Trophoblast cell (in vitro differentiated cells and primary cell): ENCODE measurements at regions not wholly inside any gene's neighbourhood (a gene's known extent, or its start where the extent isn't known, plus 50 kb on each side); places are given as distances from the start of the nearest gene placed in this dataset.

ENCODE experiments used
- DNase-seq, 2 donors: peaks; one replicate each; pipeline ENCODE4 v3.0.0-alpha.2; 2016
- H2AFZ ChIP-seq: 2 replicates; pipeline ENCODE4 v1.6.1; 2013; ENCODE audit warnings: low read length, moderate library complexity, mild to moderate bottlenecking; ENCODE audit not compliant: insufficient read depth, poor library complexity
- H2AK5ac ChIP-seq: 2 replicates; pipeline ENCODE4 v1.6.1; 2013; ENCODE audit warnings: mild to moderate bottlenecking, low read length
- H2BK120ac ChIP-seq: 2 replicates; pipeline ENCODE4 v1.6.1; 2013; ENCODE audit warnings: low read length, mild to moderate bottlenecking, moderate library complexity; ENCODE audit not compliant: insufficient read depth, poor library complexity
- H2BK12ac ChIP-seq: 2 replicates; pipeline ENCODE4 v1.6.1; 2013; ENCODE audit warnings: mild to moderate bottlenecking, low read length, moderate library complexity
- H2BK5ac ChIP-seq: 2 replicates; pipeline ENCODE4 v1.6.1; 2013; ENCODE audit warnings: low read length, low read depth, moderate library complexity, mild to moderate bottlenecking; ENCODE audit not compliant: poor library complexity
- H3K14ac ChIP-seq: 2 replicates; pipeline ENCODE4 v1.6.1; 2013; ENCODE audit warnings: mild to moderate bottlenecking, low read length
- H3K18ac ChIP-seq: 2 replicates; pipeline ENCODE4 v1.6.1; 2013; ENCODE audit warnings: mild to moderate bottlenecking, low read length
- H3K23ac ChIP-seq: 2 replicates; pipeline ENCODE4 v1.6.1; 2013; ENCODE audit warnings: low read length
- H3K27ac ChIP-seq: 2 replicates; pipeline ENCODE4 v1.5.1; 2013; ENCODE audit warnings: low read depth, mild to moderate bottlenecking, inconsistent platforms, low read length, moderate library complexity
- H3K27me3 ChIP-seq: 2 replicates; pipeline ENCODE4 v1.6.1; 2013; ENCODE audit warnings: inconsistent platforms, mild to moderate bottlenecking, low read length, moderate library complexity; ENCODE audit not compliant: insufficient read depth
- H3K36me3 ChIP-seq, 2 experiments: 1 replicate in 1 of 2; 2 replicates in 1 of 2; pipeline ENCODE4 v1.6.1; 2013; ENCODE audit warnings: low read length in 2 of 2, mild to moderate bottlenecking in 2 of 2, moderate library complexity in 1 of 2; ENCODE audit not compliant: insufficient read depth in 2 of 2, control insufficient read depth in 1 of 2
- H3K4ac ChIP-seq: 2 replicates; pipeline ENCODE4 v1.6.1; 2013; ENCODE audit warnings: low read depth, mild to moderate bottlenecking, low read length, moderate library complexity
- H3K4me1 ChIP-seq, 2 experiments: 1 replicate in 1 of 2; 2 replicates in 1 of 2; pipeline ENCODE4 v1.6.1; 2013; ENCODE audit warnings: low read length in 2 of 2, mild to moderate bottlenecking in 2 of 2, moderate library complexity in 1 of 2; ENCODE audit not compliant: insufficient read depth in 2 of 2, control insufficient read depth in 1 of 2
- H3K4me2 ChIP-seq: 2 replicates; pipeline ENCODE4 v1.6.1; 2013; ENCODE audit warnings: inconsistent platforms, mild to moderate bottlenecking, low read length, moderate library complexity
- H3K4me3 ChIP-seq: 2 replicates; pipeline ENCODE4 v1.5.1; 2013; ENCODE audit warnings: mild to moderate bottlenecking, low read depth, low read length, inconsistent platforms
- H3K79me1 ChIP-seq: one replicate; pipeline ENCODE4 v1.6.1; 2013; ENCODE audit warnings: low read length
- H3K79me2 ChIP-seq: 2 replicates; pipeline ENCODE4 v1.6.1; 2013; ENCODE audit warnings: low read length, mild to moderate bottlenecking; ENCODE audit not compliant: control insufficient read depth, insufficient read depth, poor library complexity
- H3K9ac ChIP-seq: 2 replicates; pipeline ENCODE4 v1.6.1; 2013; ENCODE audit warnings: mild to moderate bottlenecking, low read length
- H3K9me3 ChIP-seq: 2 replicates; pipeline ENCODE4 v1.6.1; 2013; ENCODE audit warnings: low read depth, mild to moderate bottlenecking, control low read depth, inconsistent platforms, low read length; ENCODE audit not compliant: insufficient read depth
- H4K12ac ChIP-seq: 2 replicates; pipeline ENCODE4 v1.6.1; 2013; ENCODE audit warnings: low read depth, mild to moderate bottlenecking, low read length, moderate library complexity
- H4K8ac ChIP-seq: 2 replicates; pipeline ENCODE4 v1.6.1; 2013; ENCODE audit warnings: low read depth, mild to moderate bottlenecking, low read length, moderate library complexity
- H4K91ac ChIP-seq: one replicate; pipeline ENCODE4 v1.6.1; 2013; ENCODE audit warnings: low read depth, mild to moderate bottlenecking, low read length, moderate library complexity
- WGBS: extraction: QIAGEN DNeasy Blood & Tissue Kit; methylation state at CpG from one replicate; pipeline ENCODE4 v1.1.7; 2013; ENCODE audit warnings: missing lambda C conversion rate; ENCODE audit not compliant: insufficient read length, insufficient coverage; ENCODE audit errors: extremely low coverage; 5-methylcytosine and 5-hydroxymethylcytosine counted together

- H3K4me1 ChIP-seq, result no peaks in the 10 kb centered on the region
- DNase-seq, result no peak
- H2BK12ac ChIP-seq, result no peak overlapping the region
- no peak overlapping the region for H3K4ac ChIP-seq
- no peak overlapping the region for H3K4me3 ChIP-seq
- H3K9ac ChIP-seq, result no peak overlapping the region
- no peak overlapping the region for H2BK120ac ChIP-seq
- H4K91ac ChIP-seq, result no peak overlapping the region
- H2AK5ac ChIP-seq, result no peak overlapping the region
- no peak overlapping the region for H3K18ac ChIP-seq
- no peak overlapping the region for H3K14ac ChIP-seq
- WGBS, result no CpG with 5 or more reads among the region's 2 CpGs
- no peak overlapping the region for H3K23ac ChIP-seq
- no peak overlapping the region for H2BK5ac ChIP-seq
- no peak overlapping the region for H3K4me2 ChIP-seq
- no peaks in the 10 kb centered on the region for H3K79me1 ChIP-seq
- H3K79me2 ChIP-seq, result no peaks in the 10 kb centered on the region
- H3K9me3 ChIP-seq, result no peaks in the 10 kb centered on the region
- H3K27me3 ChIP-seq, result no peaks in the 10 kb centered on the region
- H2AFZ ChIP-seq, result no peak overlapping the region
- no peak overlapping the region for H3K27ac ChIP-seq
- H4K12ac ChIP-seq, result no peak overlapping the region
- no peak overlapping the region for H4K8ac ChIP-seq
- no peaks in the 10 kb centered on the region for H3K36me3 ChIP-seq
Measured at GRCh38 chr4:144208074-144208473, 67.6 kb upstream of the GYPA start.

- Histone ChIP-seq H3K79me1 (no peaks in the 10 kb centered on the region), H2BK5ac (no peak overlapping the region), H3K4ac (no peak overlapping the region), H3K27ac (no peak overlapping the region), H2AFZ (no peak overlapping the region), H3K9me3 (no peaks in the 10 kb centered on the region), H3K14ac (no peak overlapping the region), H3K79me2 (no peaks in the 10 kb centered on the region), H3K4me1 (no peaks in the 10 kb centered on the region), H3K4me2 (no peak overlapping the region), H2BK12ac (no peak overlapping the region), H4K91ac (no peak overlapping the region), H3K9ac (no peak overlapping the region), H3K23ac (no peak overlapping the region), H3K36me3 (no peaks in the 10 kb centered on the region), H3K18ac (no peak overlapping the region), H2BK120ac (no peak overlapping the region), H2AK5ac (no peak overlapping the region), H4K8ac (no peak overlapping the region), H3K27me3 (no peaks in the 10 kb centered on the region), H3K4me3 (no peak overlapping the region), H4K12ac (no peak overlapping the region)
- no CpG with 5 or more reads among the region's 4 CpGs for WGBS
- DNase-seq, result no peak
Measured at GRCh38 chr4:144209491-144209890, 69.0 kb upstream of the GYPA start.

- H4K91ac ChIP-seq, result no peak overlapping the region
- H3K18ac ChIP-seq, result no peak overlapping the region
- H3K36me3 ChIP-seq, result no peaks in the 10 kb centered on the region
- no CpG with 5 or more reads among the region's 4 CpGs for WGBS
- H3K79me2 ChIP-seq, result no peaks in the 10 kb centered on the region
- no peaks in the 10 kb centered on the region for H3K27me3 ChIP-seq
- no peak overlapping the region for H3K23ac ChIP-seq
- no peak overlapping the region for H3K4ac ChIP-seq
- no peak overlapping the region for H3K14ac ChIP-seq
- no peak overlapping the region for H2AFZ ChIP-seq
- H4K12ac ChIP-seq, result no peak overlapping the region
- no peaks in the 10 kb centered on the region for H3K79me1 ChIP-seq
- H3K27ac ChIP-seq, result no peak overlapping the region
- DNase-seq, result no peak
- no peaks in the 10 kb centered on the region for H3K4me1 ChIP-seq
- no peak overlapping the region for H2AK5ac ChIP-seq
- no peak overlapping the region for H3K4me2 ChIP-seq
- H4K8ac ChIP-seq, result no peak overlapping the region
- no peak overlapping the region for H2BK120ac ChIP-seq
- no peaks in the 10 kb centered on the region for H3K9me3 ChIP-seq
- no peak overlapping the region for H2BK12ac ChIP-seq
- no peak overlapping the region for H2BK5ac ChIP-seq
- no peak overlapping the region for H3K4me3 ChIP-seq
- no peak overlapping the region for H3K9ac ChIP-seq
Measured at GRCh38 chr4:144213371-144213770, 72.9 kb upstream of the GYPA start.

DNA sequence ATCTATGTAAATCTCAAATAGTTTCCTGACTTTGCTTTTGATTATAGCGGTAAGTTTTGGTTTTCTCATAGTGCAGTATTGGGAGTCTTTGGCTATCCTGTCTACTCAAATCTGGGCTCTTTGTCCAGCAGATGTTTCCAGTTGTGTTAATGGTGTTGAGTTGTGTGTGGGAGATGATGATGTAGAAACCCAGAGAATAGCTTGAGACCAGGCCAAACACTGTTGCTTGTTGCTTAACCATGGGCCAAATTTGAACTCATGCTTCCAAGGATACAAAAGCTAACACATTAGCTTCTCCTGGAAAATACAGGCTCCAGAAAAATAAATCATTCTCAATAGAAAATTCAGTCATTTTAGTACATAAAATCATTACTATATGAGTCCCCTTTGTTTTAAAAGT, 82.6 kb upstream of the GYPA start:
- Histone ChIP-seq H2AK5ac (no peak overlapping the region), H3K27ac (no peak overlapping the region), H3K18ac (no peak overlapping the region), H2AFZ (no peak overlapping the region), H4K8ac (no peak overlapping the region), H3K79me1 (no peaks in the 10 kb centered on the region), H3K4me1 (no peaks in the 10 kb centered on the region), H3K36me3 (no peaks in the 10 kb centered on the region), H3K9me3 (no peaks in the 10 kb centered on the region), H3K14ac (no peak overlapping the region), H3K23ac (no peak overlapping the region), H3K4ac (no peak overlapping the region), H2BK5ac (no peak overlapping the region), H3K9ac (no peak overlapping the region), H3K4me3 (no peak overlapping the region), H4K91ac (no peak overlapping the region), H2BK120ac (no peak overlapping the region), H4K12ac (no peak overlapping the region), H3K79me2 (no peaks in the 10 kb centered on the region), H3K27me3 (no peaks in the 10 kb centered on the region), H3K4me2 (no peak overlapping the region), H2BK12ac (no peak overlapping the region)
- DNase-seq, result no peak
- no CpG with 5 or more reads among the region's 1 CpG for WGBS
